ENCODE measurements at regions not wholly inside any gene's neighbourhood (a gene's known extent, or its start where the extent isn't known, plus 50 kb on each side); places are given as distances from the start of the nearest gene placed in this dataset.

- no peaks in the 10 kb centered on the region for H3K79me2 ChIP-seq (ENCODE audit: control insufficient read depth, insufficient read depth, low read length)
- TF ChIP-seq MAFF (IDR thresholded peaks at IDR 0.05; ENCODE audit: low read length), result no peak
- TF ChIP-seq ZNF589 (CRISPR knock-in tag; IDR thresholded peaks at IDR 0.05; ENCODE audit: low read depth), result no peak
- no peak for TF ChIP-seq ZNF224 (CRISPR knock-in tag; IDR thresholded peaks at IDR 0.05)
- TF ChIP-seq MEF2D (tag; conservative IDR thresholded peaks at IDR 0.05; ENCODE audit: low read depth), result no peak
- no peak for TF ChIP-seq LCOR (CRISPR knock-in tag; IDR thresholded peaks at IDR 0.05)
- H3K9ac ChIP-seq (ENCODE audit: insufficient read depth in 1 of 2, low read depth in 2 of 2, low read length in 2 of 2), result no peak overlapping the region
- no peak overlapping the region for H2AFZ ChIP-seq (ENCODE audit: low read depth, low read length)
- in situ Hi-C loops (cut with MboI) (loop anchor here (10.0 kb wide), 1 partner anchor 176 kb away; no protein-coding TSS in a partner anchor), intact Hi-C loops (cut with micrococcal nuclease) (loop anchor here (10.0 kb wide), 1 partner anchor 86 kb away; no protein-coding TSS in a partner anchor)
- FAIRE-seq, result no peak
- no peaks in the 10 kb centered on the region for H3K27me3 ChIP-seq (ENCODE audit: control insufficient read depth in 2 of 2, insufficient read depth in 2 of 2, low read length in 2 of 2)
- no peak overlapping the region for H3K27ac ChIP-seq (ENCODE audit: extremely low read depth, low read depth, low read length)
- no peaks in the 10 kb centered on the region for H3K9me1 ChIP-seq (ENCODE audit: control insufficient read depth, insufficient read depth, low read length)
- peaks cover 7 to 20% of the 10 kb centered on the region in 2 experiments; a peak in 4 of 5 replicates for H3K4me1 ChIP-seq (replicated peaks in 1 of 2; ENCODE audit: control insufficient read depth in 2 of 2, insufficient read depth in 2 of 2, low read length in 2 of 2)
- ATAC-seq, result no peak
- no peaks in the 10 kb centered on the region for H3K36me3 ChIP-seq (ENCODE audit: control insufficient read depth, insufficient read depth, low read length)
- ChIA-PET CTCF (ENCODE audit: low intra/inter-chr PET ratio) (no interaction called here), POLR2A (interaction anchor here (0.8 kb wide), 1 partner anchor 171 kb away, joined by 3 read pairs; no protein-coding TSS in a partner anchor)
- H3K4me2 ChIP-seq (ENCODE audit: insufficient read depth, low read length), result no peak overlapping the region
- H3K9me3 ChIP-seq (replicated peaks; ENCODE audit: control insufficient read depth, insufficient read depth, low read depth, low read length), result no peaks in the 10 kb centered on the region
- no peaks in the 10 kb centered on the region for H4K20me1 ChIP-seq (replicated peaks; ENCODE audit: control insufficient read depth, insufficient read depth, low read length)
- no peak for DNase-seq (ENCODE audit: extremely low read depth in 1 of 4, low spot score in 3 of 4)
- no TSS peak for BruUV-seq (replicated peaks)
- H3K4me3 ChIP-seq, result no peak overlapping the region
- WGBS (ENCODE audit: insufficient coverage, low coverage, missing lambda C conversion rate), result 0% methylated on average over 2 of the region's 2 CpGs
Measured at GRCh38 chr15:98080791-98081190, 120.3 kb downstream of the ARRDC4 start.

- Histone ChIP-seq H3K27ac (ENCODE audit: extremely low read depth, low read depth, low read length) (no peak overlapping the region), H3K27me3 (ENCODE audit: control insufficient read depth in 2 of 2, insufficient read depth in 2 of 2, low read length in 2 of 2) (no peaks in the 10 kb centered on the region), H3K4me3 (no peak overlapping the region), H4K20me1 (replicated peaks; ENCODE audit: control insufficient read depth, insufficient read depth, low read length) (no peaks in the 10 kb centered on the region), H2AFZ (ENCODE audit: low read depth, low read length) (no peak overlapping the region), H3K4me1 (replicated peaks in 1 of 2; ENCODE audit: control insufficient read depth in 2 of 2, insufficient read depth in 2 of 2, low read length in 2 of 2) (no peaks in the 10 kb centered on the region; a peak in 1 of 5 replicates), H3K9ac (ENCODE audit: insufficient read depth in 1 of 2, low read depth in 2 of 2, low read length in 2 of 2) (no peak overlapping the region), H3K79me2 (ENCODE audit: control insufficient read depth, insufficient read depth, low read length) (no peaks in the 10 kb centered on the region), H3K9me3 (replicated peaks; ENCODE audit: control insufficient read depth, insufficient read depth, low read depth, low read length) (peaks cover 2% of the 10 kb centered on the region; the same call in 1 of the 2 replicates), H3K4me2 (ENCODE audit: insufficient read depth, low read length) (no peak overlapping the region), H3K9me1 (ENCODE audit: control insufficient read depth, insufficient read depth, low read length) (no peaks in the 10 kb centered on the region), H3K36me3 (ENCODE audit: control insufficient read depth, insufficient read depth, low read length) (no peaks in the 10 kb centered on the region)
- TF ChIP-seq FOXP1 (CRISPR knock-in tag; IDR thresholded peaks at IDR 0.05), result no peak
- TF ChIP-seq KLF1 (tag; IDR thresholded peaks at IDR 0.05), result no peak
- TF ChIP-seq ZBTB43 (CRISPR knock-in tag; IDR thresholded peaks at IDR 0.05), result no peak
- no peak for TF ChIP-seq SAFB (IDR thresholded peaks at IDR 0.05; ENCODE audit: borderline replicate concordance, low read depth, low read length)
- TF ChIP-seq PTTG1 (tag; IDR thresholded peaks at IDR 0.05; ENCODE audit: low read depth), result no peak
- no TSS peak for BruUV-seq (replicated peaks)
- 11% methylated on average over 14 of the region's 14 CpGs for WGBS (ENCODE audit: insufficient coverage, low coverage, missing lambda C conversion rate)
- CTCF ChIA-PET (ENCODE audit: low intra/inter-chr PET ratio), result no interaction called here
- in situ Hi-C loops (cut with MboI), result loop anchor here (10.0 kb wide), 1 partner anchor 179 kb away; no protein-coding TSS in a partner anchor
- intact Hi-C loops (cut with micrococcal nuclease), result loop anchor here (10.0 kb wide), 1 partner anchor 89 kb away; no protein-coding TSS in a partner anchor
- POLR2A ChIA-PET, result no interaction called here
- no peak for FAIRE-seq
- no peak for DNase-seq (ENCODE audit: extremely low read depth in 1 of 4, low spot score in 3 of 4)
- no peak for ATAC-seq
Measured at GRCh38 chr15:98083203-98083910, 122.9 kb downstream of the ARRDC4 start.
